ENCODE measurements at regions not wholly inside any gene's neighbourhood (a gene's known extent, or its start where the extent isn't known, plus 50 kb on each side); places are given as distances from the start of the nearest gene placed in this dataset.

DNA sequence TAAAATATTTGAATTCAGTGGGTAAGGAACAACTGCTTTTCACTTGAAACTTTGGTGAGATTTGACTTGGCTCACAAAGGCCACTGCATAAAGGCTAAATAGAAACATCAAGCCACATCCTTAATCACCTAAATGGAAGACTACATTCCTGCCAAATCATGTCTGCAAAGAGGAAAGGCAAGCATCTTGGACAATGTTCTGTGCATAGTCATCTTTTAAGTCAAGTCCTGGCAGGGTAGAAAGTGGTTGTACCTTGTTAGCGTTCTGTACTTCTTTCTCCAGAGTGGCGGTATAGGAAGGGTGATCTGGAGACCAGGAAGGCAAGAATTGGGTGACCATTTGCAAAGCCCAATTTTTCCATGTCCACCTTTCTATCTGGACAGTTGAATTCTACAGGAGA, 121.4 kb upstream of the SLC14A2 start (continued):
- TF ChIP-seq ZNF114 (tag by site-specific recombination; IDR thresholded peaks at IDR 0.05) (no peak), ZNF629 (tag by site-specific recombination; IDR thresholded peaks at IDR 0.05) (no peak), TCF7L2 (IDR thresholded peaks at IDR 0.05; ENCODE audit: borderline replicate concordance, low read depth, low read length) (no peak), OSR2 (tag by site-specific recombination; IDR thresholded peaks at IDR 0.05) (no peak), GLI2 (tag by site-specific recombination; IDR thresholded peaks at IDR 0.05; ENCODE audit: borderline replicate concordance, low read depth) (no peak), MEIS1 (CRISPR knock-in tag; IDR thresholded peaks at IDR 0.05; ENCODE audit: borderline replicate concordance) (no peak), ZNF214 (tag by site-specific recombination; IDR thresholded peaks at IDR 0.05; ENCODE audit: borderline replicate concordance) (no peak), GLIS1 (tag by site-specific recombination; IDR thresholded peaks at IDR 0.05) (no peak), ZSCAN16 (tag by site-specific recombination; IDR thresholded peaks at IDR 0.05) (no peak)
- TF ChIP-seq, protein P1, sequence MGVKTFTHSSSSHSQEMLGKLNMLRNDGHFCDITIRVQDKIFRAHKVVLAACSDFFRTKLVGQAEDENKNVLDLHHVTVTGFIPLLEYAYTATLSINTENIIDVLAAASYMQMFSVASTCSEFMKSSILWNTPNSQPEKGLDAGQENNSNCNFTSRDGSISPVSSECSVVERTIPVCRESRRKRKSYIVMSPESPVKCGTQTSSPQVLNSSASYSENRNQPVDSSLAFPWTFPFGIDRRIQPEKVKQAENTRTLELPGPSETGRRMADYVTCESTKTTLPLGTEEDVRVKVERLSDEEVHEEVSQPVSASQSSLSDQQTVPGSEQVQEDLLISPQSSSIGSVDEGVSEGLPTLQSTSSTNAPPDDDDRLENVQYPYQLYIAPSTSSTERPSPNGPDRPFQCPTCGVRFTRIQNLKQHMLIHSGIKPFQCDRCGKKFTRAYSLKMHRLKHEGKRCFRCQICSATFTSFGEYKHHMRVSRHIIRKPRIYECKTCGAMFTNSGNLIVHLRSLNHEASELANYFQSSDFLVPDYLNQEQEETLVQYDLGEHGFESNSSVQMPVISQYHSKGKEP (tag by site-specific recombination; IDR thresholded peaks at IDR 0.05), result no peak
- TF ChIP-seq, protein P2, sequence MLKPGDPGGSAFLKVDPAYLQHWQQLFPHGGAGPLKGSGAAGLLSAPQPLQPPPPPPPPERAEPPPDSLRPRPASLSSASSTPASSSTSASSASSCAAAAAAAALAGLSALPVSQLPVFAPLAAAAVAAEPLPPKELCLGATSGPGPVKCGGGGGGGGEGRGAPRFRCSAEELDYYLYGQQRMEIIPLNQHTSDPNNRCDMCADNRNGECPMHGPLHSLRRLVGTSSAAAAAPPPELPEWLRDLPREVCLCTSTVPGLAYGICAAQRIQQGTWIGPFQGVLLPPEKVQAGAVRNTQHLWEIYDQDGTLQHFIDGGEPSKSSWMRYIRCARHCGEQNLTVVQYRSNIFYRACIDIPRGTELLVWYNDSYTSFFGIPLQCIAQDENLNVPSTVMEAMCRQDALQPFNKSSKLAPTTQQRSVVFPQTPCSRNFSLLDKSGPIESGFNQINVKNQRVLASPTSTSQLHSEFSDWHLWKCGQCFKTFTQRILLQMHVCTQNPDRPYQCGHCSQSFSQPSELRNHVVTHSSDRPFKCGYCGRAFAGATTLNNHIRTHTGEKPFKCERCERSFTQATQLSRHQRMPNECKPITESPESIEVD (tag by site-specific recombination; IDR thresholded peaks at IDR 0.05), result no peak
- TF ChIP-seq, protein P3, sequence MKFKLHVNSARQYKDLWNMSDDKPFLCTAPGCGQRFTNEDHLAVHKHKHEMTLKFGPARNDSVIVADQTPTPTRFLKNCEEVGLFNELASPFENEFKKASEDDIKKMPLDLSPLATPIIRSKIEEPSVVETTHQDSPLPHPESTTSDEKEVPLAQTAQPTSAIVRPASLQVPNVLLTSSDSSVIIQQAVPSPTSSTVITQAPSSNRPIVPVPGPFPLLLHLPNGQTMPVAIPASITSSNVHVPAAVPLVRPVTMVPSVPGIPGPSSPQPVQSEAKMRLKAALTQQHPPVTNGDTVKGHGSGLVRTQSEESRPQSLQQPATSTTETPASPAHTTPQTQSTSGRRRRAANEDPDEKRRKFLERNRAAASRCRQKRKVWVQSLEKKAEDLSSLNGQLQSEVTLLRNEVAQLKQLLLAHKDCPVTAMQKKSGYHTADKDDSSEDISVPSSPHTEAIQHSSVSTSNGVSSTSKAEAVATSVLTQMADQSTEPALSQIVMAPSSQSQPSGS (tag by site-specific recombination; IDR thresholded peaks at IDR 0.05; ENCODE audit: low read depth), result no peak

DNA sequence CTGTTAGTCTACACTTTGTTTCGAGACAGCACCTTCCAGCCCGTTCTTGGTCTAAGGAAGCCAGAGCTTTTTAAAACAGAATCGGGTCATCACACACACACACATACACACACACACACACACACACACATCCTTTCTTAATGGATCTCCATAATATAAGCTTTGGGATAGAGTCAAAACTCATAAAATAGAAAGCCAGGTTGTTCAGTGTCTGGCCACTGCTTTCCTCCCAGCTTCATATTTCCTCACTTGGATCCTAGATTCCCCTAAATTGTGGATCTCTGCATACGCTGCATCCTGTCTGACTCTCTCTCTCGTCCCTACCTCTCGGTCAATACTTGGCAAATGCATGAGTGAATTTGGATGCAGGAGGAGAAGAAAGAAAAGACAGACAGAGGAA, 120.5 kb upstream of the SLC14A2 start:
- POLR2A ChIA-PET, result no interaction called here
- Histone ChIP-seq H3K36me3 (ENCODE audit: control insufficient read depth in 2 of 2, insufficient read depth in 1 of 2, low read length in 2 of 2) (no peaks in the 10 kb centered on the region), H3K9me3 (ENCODE audit: control insufficient read depth, insufficient read depth, low read depth, low read length) (no peaks in the 10 kb centered on the region), H3K4me3 (ENCODE audit: low read depth, low read length) (no peak overlapping the region), H3K4me1 (ENCODE audit: control insufficient read depth, insufficient read depth, low read length) (no peaks in the 10 kb centered on the region), H3K27ac (ENCODE audit: extremely low read depth, low read depth, low read length) (no peak overlapping the region)
- CTCF ChIA-PET, result no interaction called here
- TF ChIP-seq ZNF654 (tag by site-specific recombination; IDR thresholded peaks at IDR 0.05; ENCODE audit: low read depth) (no peak), GFI1B (tag by site-specific recombination; IDR thresholded peaks at IDR 0.05) (no peak), RBAK (tag by site-specific recombination; IDR thresholded peaks at IDR 0.05) (no peak), ZFP69B (tag by site-specific recombination; IDR thresholded peaks at IDR 0.05) (no peak), ZNF621 (tag by site-specific recombination; IDR thresholded peaks at IDR 0.05) (no peak), ZNF792 (tag by site-specific recombination; IDR thresholded peaks at IDR 0.05) (no peak), HOXC10 (CRISPR knock-in tag; IDR thresholded peaks at IDR 0.05) (no peak), ZBTB1 (tag by site-specific recombination; IDR thresholded peaks at IDR 0.05) (no peak), ZNF335 (tag by site-specific recombination; conservative IDR thresholded peaks at IDR 0.05) (no peak)
- TF ChIP-seq, protein P3 (tag by site-specific recombination; IDR thresholded peaks at IDR 0.05; ENCODE audit: low read depth), result no peak
- TF ChIP-seq, protein P4, sequence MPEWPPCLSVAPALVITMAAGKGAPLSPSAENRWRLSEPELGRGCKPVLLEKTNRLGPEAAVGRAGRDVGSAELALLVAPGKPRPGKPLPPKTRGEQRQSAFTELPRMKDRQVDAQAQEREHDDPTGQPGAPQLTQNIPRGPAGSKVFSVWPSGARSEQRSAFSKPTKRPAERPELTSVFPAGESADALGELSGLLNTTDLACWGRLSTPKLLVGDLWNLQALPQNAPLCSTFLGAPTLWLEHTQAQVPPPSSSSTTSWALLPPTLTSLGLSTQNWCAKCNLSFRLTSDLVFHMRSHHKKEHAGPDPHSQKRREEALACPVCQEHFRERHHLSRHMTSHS (tag by site-specific recombination; IDR thresholded peaks at IDR 0.05), result no peak
- TF ChIP-seq, protein P5, sequence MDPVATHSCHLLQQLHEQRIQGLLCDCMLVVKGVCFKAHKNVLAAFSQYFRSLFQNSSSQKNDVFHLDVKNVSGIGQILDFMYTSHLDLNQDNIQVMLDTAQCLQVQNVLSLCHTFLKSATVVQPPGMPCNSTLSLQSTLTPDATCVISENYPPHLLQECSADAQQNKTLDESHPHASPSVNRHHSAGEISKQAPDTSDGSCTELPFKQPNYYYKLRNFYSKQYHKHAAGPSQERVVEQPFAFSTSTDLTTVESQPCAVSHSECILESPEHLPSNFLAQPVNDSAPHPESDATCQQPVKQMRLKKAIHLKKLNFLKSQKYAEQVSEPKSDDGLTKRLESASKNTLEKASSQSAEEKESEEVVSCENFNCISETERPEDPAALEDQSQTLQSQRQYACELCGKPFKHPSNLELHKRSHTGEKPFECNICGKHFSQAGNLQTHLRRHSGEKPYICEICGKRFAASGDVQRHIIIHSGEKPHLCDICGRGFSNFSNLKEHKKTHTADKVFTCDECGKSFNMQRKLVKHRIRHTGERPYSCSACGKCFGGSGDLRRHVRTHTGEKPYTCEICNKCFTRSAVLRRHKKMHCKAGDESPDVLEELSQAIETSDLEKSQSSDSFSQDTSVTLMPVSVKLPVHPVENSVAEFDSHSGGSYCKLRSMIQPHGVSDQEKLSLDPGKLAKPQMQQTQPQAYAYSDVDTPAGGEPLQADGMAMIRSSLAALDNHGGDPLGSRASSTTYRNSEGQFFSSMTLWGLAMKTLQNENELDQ (tag by site-specific recombination; IDR thresholded peaks at IDR 0.05; ENCODE audit: low read depth), result no peak
- TF ChIP-seq, protein P6, sequence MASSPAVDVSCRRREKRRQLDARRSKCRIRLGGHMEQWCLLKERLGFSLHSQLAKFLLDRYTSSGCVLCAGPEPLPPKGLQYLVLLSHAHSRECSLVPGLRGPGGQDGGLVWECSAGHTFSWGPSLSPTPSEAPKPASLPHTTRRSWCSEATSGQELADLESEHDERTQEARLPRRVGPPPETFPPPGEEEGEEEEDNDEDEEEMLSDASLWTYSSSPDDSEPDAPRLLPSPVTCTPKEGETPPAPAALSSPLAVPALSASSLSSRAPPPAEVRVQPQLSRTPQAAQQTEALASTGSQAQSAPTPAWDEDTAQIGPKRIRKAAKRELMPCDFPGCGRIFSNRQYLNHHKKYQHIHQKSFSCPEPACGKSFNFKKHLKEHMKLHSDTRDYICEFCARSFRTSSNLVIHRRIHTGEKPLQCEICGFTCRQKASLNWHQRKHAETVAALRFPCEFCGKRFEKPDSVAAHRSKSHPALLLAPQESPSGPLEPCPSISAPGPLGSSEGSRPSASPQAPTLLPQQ (tag by site-specific recombination; IDR thresholded peaks at IDR 0.05), result no peak
- TF ChIP-seq, protein P7, sequence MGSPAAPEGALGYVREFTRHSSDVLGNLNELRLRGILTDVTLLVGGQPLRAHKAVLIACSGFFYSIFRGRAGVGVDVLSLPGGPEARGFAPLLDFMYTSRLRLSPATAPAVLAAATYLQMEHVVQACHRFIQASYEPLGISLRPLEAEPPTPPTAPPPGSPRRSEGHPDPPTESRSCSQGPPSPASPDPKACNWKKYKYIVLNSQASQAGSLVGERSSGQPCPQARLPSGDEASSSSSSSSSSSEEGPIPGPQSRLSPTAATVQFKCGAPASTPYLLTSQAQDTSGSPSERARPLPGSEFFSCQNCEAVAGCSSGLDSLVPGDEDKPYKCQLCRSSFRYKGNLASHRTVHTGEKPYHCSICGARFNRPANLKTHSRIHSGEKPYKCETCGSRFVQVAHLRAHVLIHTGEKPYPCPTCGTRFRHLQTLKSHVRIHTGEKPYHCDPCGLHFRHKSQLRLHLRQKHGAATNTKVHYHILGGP (tag by site-specific recombination; IDR thresholded peaks at IDR 0.05), result no peak

All from HEK293 (cell line).